Liver (tissue), 3 donors: ENCODE measurements at regions not wholly inside any gene's neighbourhood (a gene's known extent, or its start where the extent isn't known, plus 50 kb on each side); places are given as distances from the start of the nearest gene placed in this dataset.

Experiments used
- CTCF ChIP-seq: fragments of 150-350 bp; IDR thresholded peaks from 2 replicates; pipeline ENCODE4 v1.5.1; 2017; ENCODE audit warnings: improper control_type of control experiment, low read depth, low read length; ENCODE audit not compliant: missing input control
- EGR1 ChIP-seq, 2 donors: IDR thresholded peaks; 2 replicates each; pipeline ENCODE4 v1.6.1; 2016 to 2018; ENCODE audit warnings: antibody characterized with exemption in 2 of 2, low read depth in 2 of 2
- GABPA ChIP-seq, 2 donors: IDR thresholded peaks in 1 of 2; conservative IDR thresholded peaks in 1 of 2; 2 replicates each; pipeline ENCODE4 v1.6.1; 2016; ENCODE audit warnings: antibody characterized with exemption in 2 of 2, mild to moderate bottlenecking in 1 of 2, moderate library complexity in 1 of 2
- HNF4A ChIP-seq, 2 donors: conservative IDR thresholded peaks; 2 replicates each; pipeline ENCODE4 v1.6.1; 2016; ENCODE audit warnings: antibody characterized with exemption in 2 of 2, mild to moderate bottlenecking in 2 of 2
- JUND ChIP-seq, 2 donors: IDR thresholded peaks; 2 replicates each; pipeline ENCODE4 v1.6.1; 2016; ENCODE audit warnings: antibody characterized with exemption in 2 of 2
- RAD21 ChIP-seq, 2 donors: IDR thresholded peaks; 2 replicates each; pipeline ENCODE4 v1.6.1; 2016; ENCODE audit warnings: antibody characterized with exemption in 2 of 2, mild to moderate bottlenecking in 2 of 2
- REST ChIP-seq: IDR thresholded peaks from 2 replicates; pipeline ENCODE4 v1.6.1; 2016; ENCODE audit warnings: antibody characterized with exemption, mild to moderate bottlenecking
- donor health status: healthy.
- donor health status: healthy.

- TF ChIP-seq CTCF (no peak), GABPA (IDR thresholded peaks at IDR 0.05 in 1 of 2, conservative IDR thresholded peaks at IDR 0.05 in 1 of 2) (no peak), JUND (IDR thresholded peaks at IDR 0.05) (no peak), REST (no peak), EGR1 (IDR thresholded peaks at IDR 0.05; ENCODE audit: low read depth in 2 of 2) (no peak), HNF4A (conservative IDR thresholded peaks at IDR 0.05) (no peak), RAD21 (IDR thresholded peaks at IDR 0.05) (no peak)
These were observed 546.4 kb upstream of the SLITRK5 start for GRCh38 chr13:87124785-87125074.
